CD4-positive, alpha-beta T cell (primary cell): ENCODE measurements at regions not wholly inside any gene's neighbourhood (a gene's known extent, or its start where the extent isn't known, plus 50 kb on each side); places are given as distances from the start of the nearest gene placed in this dataset.

Experiments
- ATAC-seq: fragments of 200-7000 bp; cut with Tn5 transposase; one replicate; pipeline ENCODE4 v1.10.0; 2022; ENCODE audit warnings: mild to moderate bottlenecking; ENCODE audit not compliant: poor library complexity
- CTCF ChIA-PET: fragments of 350-600 bp; sonication (Branson Sonifier 250); formaldehyde crosslinking; loops from one replicate; lab custom pipeline; 2021; ENCODE audit warnings: antibody characterized with exemption, inconsistent platforms; lab: Charles Lee
- POLR2A ChIA-PET: fragments of 350-600 bp; sonication (Branson Sonifier 250); formaldehyde crosslinking; loops from one replicate; lab custom pipeline; 2021; ENCODE audit warnings: antibody characterized with exemption, inconsistent platforms; lab: Charles Lee
- DNase-seq, 14 experiments: peaks; one replicate each; pipeline ENCODE4 v3.0.0-alpha.2; 2013 to 2020; ENCODE audit warnings: mixed read lengths in 2 of 14
- H3K27ac ChIP-seq, 2 donors: one replicate each; pipeline versions ENCODE4 v1.5.1 to v1.7.0; 2013; ENCODE audit warnings: low read length in 2 of 2, low read depth in 1 of 2, mild to moderate bottlenecking in 1 of 2
- H3K27me3 ChIP-seq, 2 experiments: 1 replicate in 1 of 2; 2 replicates in 1 of 2; pipeline versions ENCODE4 v1.6.1 to v1.7.0; 2013; ENCODE audit warnings: low read length in 2 of 2, control low read depth in 1 of 2, mild to moderate bottlenecking in 1 of 2, moderate library complexity in 1 of 2; ENCODE audit not compliant: insufficient read depth in 2 of 2, control insufficient read depth in 1 of 2
- H3K36me3 ChIP-seq: one replicate; pipeline ENCODE4 v1.6.1; 2013; ENCODE audit warnings: low read length, control low read depth; ENCODE audit not compliant: insufficient read depth
- H3K4me1 ChIP-seq: one replicate; pipeline ENCODE4 v1.6.1; 2013; ENCODE audit warnings: low read length, control low read depth; ENCODE audit not compliant: insufficient read depth
- H3K4me3 ChIP-seq: one replicate; pipeline ENCODE4 v1.5.1; 2013; ENCODE audit warnings: mild to moderate bottlenecking, low read length, moderate library complexity
- H3K9me3 ChIP-seq, 2 experiments: 1 replicate in 1 of 2; 2 replicates in 1 of 2; pipeline versions ENCODE4 v1.6.1 to v1.7.0; 2013; ENCODE audit warnings: low read length in 2 of 2, mild to moderate bottlenecking in 2 of 2, control low read depth in 1 of 2, moderate library complexity in 1 of 2; ENCODE audit not compliant: control insufficient read depth in 1 of 2, insufficient read depth in 1 of 2
- H3K27ac Mint-ChIP-seq: one replicate; pipeline ENCODE4 v1.8.0; 2020; ENCODE audit warnings: mixed read lengths
- H3K27me3 Mint-ChIP-seq: one replicate; pipeline ENCODE4 v1.8.0; 2021; ENCODE audit warnings: mixed read lengths
- H3K36me3 Mint-ChIP-seq: one replicate; pipeline ENCODE4 v1.8.0; 2021; ENCODE audit warnings: low read depth, mixed read lengths
- H3K4me1 Mint-ChIP-seq: one replicate; pipeline ENCODE4 v1.8.0; 2021; ENCODE audit warnings: low read depth, mixed read lengths
- H3K4me3 Mint-ChIP-seq: one replicate; pipeline ENCODE4 v1.8.0; 2020; ENCODE audit warnings: mild to moderate bottlenecking, mixed read lengths
- H3K9me3 Mint-ChIP-seq: one replicate; pipeline ENCODE4 v1.8.0; 2020; ENCODE audit warnings: mixed read lengths
- intact Hi-C, 2 experiments: fragments of 100-400 bp; cut with DNase I in 1 of 2; cut with micrococcal nuclease in 1 of 2; formaldehyde crosslinking; loops; one replicate each; pipeline versions ENCODE4 v1.15.1 to v1.9.0; 2023 to 2025; cut with DNase I, micrococcal nuclease
- TF ChIP-seq, protein P1 (sequence below): fragments of 200-600 bp; IDR thresholded peaks from one replicate; pipeline ENCODE4 v1.8.0; 2022; ENCODE audit warnings: antibody characterized with exemption, mild to moderate bottlenecking

DNA sequence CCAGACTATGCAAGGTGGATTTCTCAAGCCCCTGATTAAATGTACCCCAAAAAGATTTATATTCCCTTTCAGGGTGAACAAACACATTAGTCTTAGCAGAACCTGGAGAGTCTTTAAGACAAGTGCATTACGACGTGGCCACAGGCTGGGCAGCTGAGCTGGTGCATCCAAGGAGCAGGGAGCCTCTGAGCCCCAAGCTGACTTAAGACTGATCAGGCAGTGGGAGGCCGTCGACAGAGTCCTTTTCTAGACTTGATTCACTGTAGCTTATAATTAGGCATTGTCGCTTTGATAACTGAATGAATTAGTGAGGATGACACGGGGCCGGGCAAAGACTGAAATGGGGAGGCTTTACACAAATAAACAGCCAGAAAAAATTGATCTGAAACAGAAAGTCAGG is 353.2 kb downstream of the GPAM start:
- TF ChIP-seq, protein P1, sequence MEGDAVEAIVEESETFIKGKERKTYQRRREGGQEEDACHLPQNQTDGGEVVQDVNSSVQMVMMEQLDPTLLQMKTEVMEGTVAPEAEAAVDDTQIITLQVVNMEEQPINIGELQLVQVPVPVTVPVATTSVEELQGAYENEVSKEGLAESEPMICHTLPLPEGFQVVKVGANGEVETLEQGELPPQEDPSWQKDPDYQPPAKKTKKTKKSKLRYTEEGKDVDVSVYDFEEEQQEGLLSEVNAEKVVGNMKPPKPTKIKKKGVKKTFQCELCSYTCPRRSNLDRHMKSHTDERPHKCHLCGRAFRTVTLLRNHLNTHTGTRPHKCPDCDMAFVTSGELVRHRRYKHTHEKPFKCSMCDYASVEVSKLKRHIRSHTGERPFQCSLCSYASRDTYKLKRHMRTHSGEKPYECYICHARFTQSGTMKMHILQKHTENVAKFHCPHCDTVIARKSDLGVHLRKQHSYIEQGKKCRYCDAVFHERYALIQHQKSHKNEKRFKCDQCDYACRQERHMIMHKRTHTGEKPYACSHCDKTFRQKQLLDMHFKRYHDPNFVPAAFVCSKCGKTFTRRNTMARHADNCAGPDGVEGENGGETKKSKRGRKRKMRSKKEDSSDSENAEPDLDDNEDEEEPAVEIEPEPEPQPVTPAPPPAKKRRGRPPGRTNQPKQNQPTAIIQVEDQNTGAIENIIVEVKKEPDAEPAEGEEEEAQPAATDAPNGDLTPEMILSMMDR = no peak
- H3K4me3 ChIP-seq = no peak overlapping the region
- CTCF ChIA-PET = no interaction called here
- Mint-ChIP-seq H3K9me3 (no peaks in the 10 kb centered on the region), H3K4me3 (no peak overlapping the region), H3K27ac (no peak overlapping the region), H3K4me1 (no peaks in the 10 kb centered on the region), H3K27me3 (no peaks in the 10 kb centered on the region), H3K36me3 (no peaks in the 10 kb centered on the region)
- H3K27me3 ChIP-seq = no peaks in the 10 kb centered on the region
- DNase-seq (no peak), ATAC-seq (no peak)
- no peaks in the 10 kb centered on the region for H3K9me3 ChIP-seq
- POLR2A ChIA-PET = no interaction called here
- intact Hi-C loops = no loop called here
- H3K36me3 ChIP-seq = no peaks in the 10 kb centered on the region
- no peaks in the 10 kb centered on the region for H3K4me1 ChIP-seq
- H3K27ac ChIP-seq = no peak overlapping the region

GRCh38 chr10:111831058-111831457 is 352.5 kb downstream of the GPAM start:
- Histone ChIP-seq H3K27ac (no peak overlapping the region), H3K9me3 (no peaks in the 10 kb centered on the region), H3K4me1 (no peaks in the 10 kb centered on the region), H3K36me3 (no peaks in the 10 kb centered on the region), H3K4me3 (no peak overlapping the region), H3K27me3 (no peaks in the 10 kb centered on the region)
- intact Hi-C loops = no loop called here
- ChIA-PET CTCF (no interaction called here), POLR2A (no interaction called here)
- Mint-ChIP-seq H3K9me3 (no peaks in the 10 kb centered on the region), H3K4me3 (no peak overlapping the region), H3K36me3 (no peaks in the 10 kb centered on the region), H3K4me1 (no peaks in the 10 kb centered on the region), H3K27ac (no peak overlapping the region), H3K27me3 (no peaks in the 10 kb centered on the region)
- DNase-seq (no peak), ATAC-seq (no peak)
- TF ChIP-seq, protein P1 = no peak

GRCh38 chr10:111833251-111833650 is 350.3 kb downstream of the GPAM start:
- H3K4me1 ChIP-seq = no peaks in the 10 kb centered on the region
- ATAC-seq = no peak
- H3K9me3 ChIP-seq = no peaks in the 10 kb centered on the region
- ChIA-PET POLR2A (no interaction called here), CTCF (no interaction called here)
- H3K36me3 Mint-ChIP-seq = no peaks in the 10 kb centered on the region
- no peak overlapping the region for H3K4me3 ChIP-seq
- H3K4me1 Mint-ChIP-seq = no peaks in the 10 kb centered on the region
- intact Hi-C loops = no loop called here
- no peak overlapping the region for H3K27ac ChIP-seq
- no peaks in the 10 kb centered on the region for H3K36me3 ChIP-seq
- H3K27me3 ChIP-seq = no peaks in the 10 kb centered on the region
- H3K4me3 Mint-ChIP-seq = no peak overlapping the region
- DNase-seq = no peak
- H3K9me3 Mint-ChIP-seq = no peaks in the 10 kb centered on the region
- no peaks in the 10 kb centered on the region for H3K27me3 Mint-ChIP-seq
- TF ChIP-seq, protein P1 = no peak
- no peak overlapping the region for H3K27ac Mint-ChIP-seq
